Astrocyte (in vitro differentiated cells and primary cell): ENCODE measurements at regions not wholly inside any gene's neighbourhood (a gene's known extent, or its start where the extent isn't known, plus 50 kb on each side); places are given as distances from the start of the nearest gene placed in this dataset.
"Not testable (repeated sequence)": the region's sequence is repeated elsewhere in the genome, so short reads cannot be mapped to it uniquely, and the experiment has no call there.

Source experiments
- CTCF ChIP-seq: IDR thresholded peaks from 2 replicates; pipeline ENCODE4 v1.5.1; 2011; ENCODE audit warnings: low read depth, mild to moderate bottlenecking, inconsistent platforms, low read length, moderate library complexity; ENCODE audit not compliant: insufficient read depth
- EZH2 ChIP-seq: IDR thresholded peaks from 2 replicates; pipeline ENCODE4 v1.6.1; 2012; ENCODE audit warnings: mild to moderate bottlenecking, low read length, inconsistent platforms; ENCODE audit not compliant: insufficient read depth

GRCh38 chr12:59474236-59474635, 121.6 kb upstream of the SLC16A7 start:
- TF ChIP-seq CTCF, EZH2: not testable (repeated sequence)
